HepG2 (cell line): ENCODE measurements at regions not wholly inside any gene's neighbourhood (a gene's known extent, or its start where the extent isn't known, plus 50 kb on each side); places are given as distances from the start of the nearest gene placed in this dataset.

ENCODE experiments used
- ATAC-seq: fragments of 200-7000 bp; cut with Tn5 transposase; 3 replicates; pipeline ENCODE4 v1.9.1; 2020; ENCODE audit warnings: mild to moderate bottlenecking, moderate library complexity
- BruUV-seq: library from RNA; stranded (reverse); fragments of 400-500 nt; replicated peaks from 2 replicates; lab custom pipeline; 2021; lab: Mats Ljungman, UMichigan
- CTCF ChIA-PET: fragments of 300-600 bp; formaldehyde crosslinking; extraction: SDS; loops from one replicate; lab custom pipeline; 2021; ENCODE audit warnings: low total read pairs, inconsistent platforms, low intra/inter-chr PET ratio; lab: Yijun Ruan, JAX
- POLR2A ChIA-PET: fragments of 350-600 bp; sonication (Branson Sonifier 250); formaldehyde crosslinking; loops from one replicate; lab custom pipeline; 2020; ENCODE audit warnings: antibody characterized with exemption, inconsistent platforms; lab: Yijun Ruan, JAX
- DNase-seq: peaks from one replicate; pipeline ENCODE4 v3.0.0-alpha.2; 2015; ENCODE audit warnings: low spot score
- FAIRE-seq: peaks from 3 replicates; lab custom pipeline; 2011; peaks lifted over from hg19 to GRCh38; lab: Jason Lieb, UNC
- H2AFZ ChIP-seq: one replicate; pipeline ENCODE4 v1.6.1; 2011; ENCODE audit warnings: low read length, inconsistent platforms
- H3K27ac ChIP-seq: fragments of 300-600 bp; 3 replicates; pipeline ENCODE4 v1.8.0; 2011; ENCODE audit warnings: mixed run types, mild to moderate bottlenecking, mixed read lengths, low read length, inconsistent platforms; ENCODE audit not compliant: insufficient read depth; ENCODE audit errors: extremely low read length
- H3K27me3 ChIP-seq, 2 experiments: fragments of 200-600 bp in 1 of 2; 2 replicates in 1 of 2; 3 replicates in 1 of 2; pipeline versions ENCODE4 v1.6.0 to v1.8.0; 2011; ENCODE audit warnings: low read length in 2 of 2, mild to moderate bottlenecking in 2 of 2, moderate library complexity in 2 of 2, inconsistent platforms in 1 of 2; ENCODE audit not compliant: insufficient read depth in 2 of 2, control insufficient read depth in 1 of 2
- H3K36me3 ChIP-seq, 2 experiments: fragments of 200-600 bp in 1 of 2; replicated peaks in 1 of 2; 2 replicates in 1 of 2; 3 replicates in 1 of 2; pipeline versions ENCODE4 v1.5.1 to v1.8.0; 2011; ENCODE audit warnings: low read length in 2 of 2, inconsistent platforms in 1 of 2; ENCODE audit not compliant: insufficient read depth in 2 of 2, control insufficient read depth in 1 of 2
- H3K4me1 ChIP-seq: 2 replicates; pipeline ENCODE4 v1.5.1; 2012; ENCODE audit warnings: low read length, inconsistent platforms; ENCODE audit not compliant: insufficient read depth
- H3K4me2 ChIP-seq: 2 replicates; pipeline ENCODE4 v1.6.0; 2011; ENCODE audit warnings: low read depth, low read length, inconsistent platforms
- H3K4me3 ChIP-seq, 3 experiments: fragments of 200-600 bp in 1 of 3; sonication (generic), shearing (Covaris generic) in 1 of 3; replicated peaks in 1 of 3; 2 replicates each; pipeline ENCODE4 v1.5.1; 2011 to 2016; ENCODE audit warnings: low read length in 3 of 3, inconsistent platforms in 2 of 3, low read depth in 2 of 3, mild to moderate bottlenecking in 2 of 3, control low read depth in 1 of 3, mixed read lengths in 1 of 3; ENCODE audit not compliant: insufficient read depth in 1 of 3
- H3K79me2 ChIP-seq: one replicate; pipeline ENCODE4 v1.6.1; 2011; ENCODE audit warnings: low read length, inconsistent platforms; ENCODE audit not compliant: insufficient read depth
- H3K9ac ChIP-seq: 2 replicates; pipeline ENCODE4 v1.6.0; 2011; ENCODE audit warnings: mild to moderate bottlenecking, low read depth, low read length, inconsistent platforms; ENCODE audit not compliant: insufficient read depth
- H3K9me3 ChIP-seq: 2 replicates; pipeline ENCODE4 v1.5.1; 2012; ENCODE audit warnings: mild to moderate bottlenecking, low read length
- H4K20me1 ChIP-seq: 2 replicates; pipeline ENCODE4 v1.6.0; 2011; ENCODE audit warnings: inconsistent platforms, mild to moderate bottlenecking, low read length, moderate library complexity; ENCODE audit not compliant: insufficient read depth
- AHDC1 ChIP-seq: sonication (generic); formaldehyde crosslinking; IDR thresholded peaks from 2 replicates; pipeline ENCODE4 v1.5.1; 2020; ENCODE audit warnings: mild to moderate bottlenecking, missing genetic modification reagents, borderline replicate concordance
- ATRX ChIP-seq: sonication (generic); formaldehyde crosslinking; IDR thresholded peaks from 2 replicates; pipeline ENCODE4 v1.4.0; 2020; ENCODE audit warnings: missing genetic modification reagents, borderline replicate concordance
- GATA4 ChIP-seq: sonication (generic); IDR thresholded peaks from 2 replicates; pipeline ENCODE4 v1.6.1; 2016; ENCODE audit warnings: antibody characterized with exemption, low read depth, borderline replicate concordance
- HBP1 ChIP-seq: IDR thresholded peaks from 2 replicates; pipeline ENCODE4 v1.6.1; 2016; ENCODE audit warnings: low read depth, control low read depth
- NAIF1 ChIP-seq: sonication (generic); formaldehyde crosslinking; IDR thresholded peaks from 2 replicates; pipeline ENCODE4 v1.5.0; 2020; ENCODE audit warnings: mild to moderate bottlenecking, missing genetic modification reagents, borderline replicate concordance
- ZBTB7B ChIP-seq: sonication (generic); formaldehyde crosslinking; IDR thresholded peaks from 2 replicates; pipeline ENCODE4 v1.4.0; 2020; ENCODE audit warnings: missing genetic modification reagents
- ZHX2 ChIP-seq, 2 experiments: sonication (generic) in 1 of 2; formaldehyde crosslinking in 1 of 2; IDR thresholded peaks; 2 replicates each; pipeline versions ENCODE4 v1.6.1 to v1.9.0; 2014 to 2022; ENCODE audit warnings: antibody characterized with exemption in 1 of 2, borderline replicate concordance in 1 of 2, inconsistent platforms in 1 of 2, low read depth in 1 of 2, missing genetic modification reagents in 1 of 2
- ZNF18 ChIP-seq: sonication (generic); formaldehyde crosslinking; IDR thresholded peaks from 2 replicates; pipeline ENCODE4 v1.8.0; 2022; ENCODE audit warnings: mild to moderate bottlenecking, missing genetic modification reagents; ENCODE audit not compliant: insufficient replicate concordance
- ZNF207 ChIP-seq: fragments of 450-650 bp; IDR thresholded peaks from 2 replicates; pipeline ENCODE4 v1.6.1; 2016; ENCODE audit warnings: antibody characterized with exemption, borderline replicate concordance
- ZNF720 ChIP-seq: sonication (generic); formaldehyde crosslinking; IDR thresholded peaks from 2 replicates; pipeline ENCODE4 v1.4.0; 2020; ENCODE audit warnings: missing genetic modification reagents
- WGBS: methylation state at CpG from one replicate; pipeline ENCODE4 v1.1.6; 2017; ENCODE audit warnings: low lambda C conversion rate; 5-methylcytosine and 5-hydroxymethylcytosine counted together
- in situ Hi-C: cut with HindIII; loops from 2 replicates; pipeline ENCODE4 v1.10.0; 2017; ENCODE audit warnings: low pct_unique_long_range_greater_than_20kb; ENCODE audit not compliant: extremely low pct_ligation_motif_present
- intact Hi-C: fragments of 100-400 bp; cut with micrococcal nuclease; formaldehyde crosslinking; loops from one replicate; pipeline ENCODE4 v1.10.0; 2022; ENCODE audit not compliant: unreplicated experiment

GRCh38 chr5:87791869-87792268 is 379.1 kb upstream of the CCNH start:
- no peak overlapping the region for H3K27ac ChIP-seq
- H3K9ac ChIP-seq, result no peak overlapping the region
- no peak overlapping the region for H2AFZ ChIP-seq
- no TSS peak for BruUV-seq
- H3K4me1 ChIP-seq, result no peaks in the 10 kb centered on the region
- H4K20me1 ChIP-seq, result no peaks in the 10 kb centered on the region
- no peak for FAIRE-seq
- no peaks in the 10 kb centered on the region for H3K9me3 ChIP-seq
- CTCF ChIA-PET, result no interaction called here
- in situ Hi-C loops (no loop called here), intact Hi-C loops (no loop called here)
- POLR2A ChIA-PET, result no interaction called here
- WGBS, result 0% methylated on average over 4 of the region's 4 CpGs
- no peak for ATAC-seq
- no peak overlapping the region for H3K4me2 ChIP-seq
- H3K36me3 ChIP-seq, result no peaks in the 10 kb centered on the region
- DNase-seq, result no peak
- no peaks in the 10 kb centered on the region for H3K27me3 ChIP-seq
- H3K79me2 ChIP-seq, result no peaks in the 10 kb centered on the region
- TF ChIP-seq ZNF18 (CRISPR knock-in tag) (no peak), NAIF1 (CRISPR knock-in tag) (no peak), HBP1 (CRISPR knock-in tag) (no peak), AHDC1 (CRISPR knock-in tag) (no peak), ZNF207 (no peak), ZBTB7B (CRISPR knock-in tag) (no peak), GATA4 (no peak), ZHX2 (IDR thresholded peaks at IDR 0.05; ENCODE audit: low read depth) (no peak), ZHX2 (CRISPR knock-in tag; IDR thresholded peaks at IDR 0.05; ENCODE audit: borderline replicate concordance) (no peak), ZNF720 (CRISPR knock-in tag) (no peak), ATRX (CRISPR knock-in tag) (no peak)
- TF ChIP-seq, all 625 proteins: peak for 0
- no peak overlapping the region for H3K4me3 ChIP-seq
